NCI-H1417 treated with DMSO at 0.1 percent for 48 hours (cell line): ENCODE measurements at regions not wholly inside any gene's neighbourhood (a gene's known extent, or its start where the extent isn't known, plus 50 kb on each side); places are given as distances from the start of the nearest gene placed in this dataset.
"Not testable (repeated sequence)": the region's sequence is repeated elsewhere in the genome, so short reads cannot be mapped to it uniquely, and the experiment has no call there.

Experiments
- DNase-seq: peaks from one replicate; lab custom pipeline; 2025; lab: John Stamatoyannopoulos, UW

DNA sequence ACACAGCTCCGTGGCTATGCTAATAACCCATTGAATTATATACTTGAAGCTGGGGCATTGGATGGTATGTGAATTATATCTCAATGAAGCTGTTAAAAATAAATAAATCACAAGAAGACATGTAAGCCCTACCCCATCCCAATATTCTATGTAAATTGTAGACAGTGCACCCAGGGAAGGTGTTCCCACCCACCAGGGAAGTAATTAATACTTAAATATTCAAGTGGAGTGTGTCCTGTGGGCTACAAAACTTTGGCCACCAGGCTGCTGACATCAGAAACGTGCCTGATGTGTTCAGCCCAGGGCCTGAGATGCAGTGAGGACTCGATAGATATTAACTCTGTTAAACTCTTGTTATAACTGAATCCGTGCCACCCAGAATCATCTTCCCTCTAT, 240.4 kb upstream of the RREB1 start:
- no peak for DNase-seq

DNA sequence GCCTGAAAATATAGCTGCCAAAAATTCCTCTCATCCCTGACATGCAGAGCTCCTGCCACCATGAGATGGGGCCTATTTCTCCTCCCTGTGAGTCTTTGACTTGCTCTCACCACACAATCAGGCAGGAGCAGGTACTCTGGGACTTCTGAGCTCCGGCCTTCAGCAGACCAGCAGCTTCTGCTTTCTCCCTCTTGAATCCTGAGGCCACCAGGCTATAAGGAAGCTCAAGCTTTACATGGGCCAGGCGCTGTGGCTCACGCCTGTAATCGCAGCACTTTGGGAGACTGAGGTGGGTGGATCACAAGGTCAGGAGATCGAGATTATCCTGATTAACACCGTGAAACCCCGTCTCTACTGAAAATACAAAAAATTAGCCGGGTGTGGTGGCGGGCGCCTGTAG, 238.7 kb upstream of the RREB1 start:
- DNase-seq, result no peak

DNA sequence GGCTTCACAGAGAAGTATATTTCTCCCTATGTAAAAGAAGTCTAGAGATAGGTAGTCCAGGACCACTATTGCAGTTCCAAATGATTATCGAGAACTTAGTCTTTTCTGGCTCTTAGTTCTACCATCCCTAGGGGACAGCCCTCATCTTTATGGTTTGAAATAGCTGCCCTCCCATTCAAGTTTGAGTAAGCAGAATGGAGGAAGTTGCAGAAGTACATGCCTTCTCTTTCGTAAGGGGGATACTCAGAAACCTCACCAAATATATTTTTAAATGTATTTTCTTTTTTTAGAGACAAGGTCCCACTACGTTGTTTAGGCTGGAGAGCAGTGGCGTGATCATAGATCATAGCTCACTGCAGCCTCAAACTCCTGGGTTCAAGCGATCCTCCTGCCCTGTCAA, 236.8 kb upstream of the RREB1 start:
- DNase-seq, result no peak

DNA sequence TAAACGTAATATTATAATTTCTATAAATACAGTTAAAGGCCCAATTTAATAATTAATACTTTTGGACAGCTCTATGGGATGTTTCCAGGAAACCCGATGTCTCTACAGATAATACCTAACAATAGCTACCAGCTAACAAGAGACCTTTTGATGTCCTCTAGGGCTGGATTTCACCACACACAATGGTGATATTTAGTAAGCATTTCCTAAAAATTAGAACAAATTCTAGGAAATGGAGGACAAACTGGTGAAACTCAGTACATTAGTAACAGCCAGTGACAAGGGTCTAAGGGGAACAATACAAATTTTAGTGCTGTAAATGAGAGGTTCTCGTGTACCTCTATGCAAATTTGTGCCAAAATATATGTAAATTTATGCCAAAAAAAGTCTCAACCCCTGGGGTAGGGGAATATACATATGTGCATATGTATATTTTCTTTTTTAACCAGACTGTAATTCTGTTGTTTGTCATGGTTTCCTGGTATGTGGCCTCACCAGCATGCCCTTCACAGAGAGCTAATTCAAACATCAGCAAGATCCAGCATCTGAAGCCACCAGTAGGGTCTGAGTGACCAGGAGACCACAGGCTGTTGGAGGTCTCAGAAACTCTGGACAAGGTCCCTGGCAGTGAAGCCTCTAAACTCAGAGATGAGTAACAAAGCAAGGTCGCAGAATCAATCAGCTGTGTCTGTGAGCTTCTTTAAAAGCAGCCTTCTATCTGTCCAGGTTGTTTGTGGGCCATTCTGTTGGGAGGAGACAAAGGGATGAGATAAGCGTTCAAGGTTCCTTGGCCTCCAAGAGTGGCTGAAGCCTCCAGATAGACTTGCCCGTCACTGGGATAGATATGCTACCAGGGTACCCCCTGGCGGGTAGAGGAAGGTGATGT, 235.1 kb upstream of the RREB1 start:
- no peak for DNase-seq

DNA sequence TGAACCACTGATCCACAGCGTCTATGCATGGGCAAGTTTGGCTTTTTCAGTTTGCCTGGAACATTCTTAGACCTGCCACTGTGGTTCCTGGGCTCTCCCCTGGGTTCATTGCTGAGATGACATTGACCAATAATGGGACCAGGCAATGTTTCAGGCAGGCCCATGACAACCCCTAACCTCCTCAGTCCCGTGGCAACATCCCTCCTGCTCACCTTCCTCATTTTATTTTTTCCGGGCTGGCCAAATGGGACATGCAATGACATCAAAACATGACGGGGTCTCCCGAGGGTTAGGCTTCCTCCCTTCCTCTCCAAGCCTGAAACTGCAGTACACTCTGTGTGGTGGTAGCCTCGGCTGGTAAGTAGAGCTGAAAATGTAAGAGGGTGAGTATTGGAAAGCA, 234.0 kb upstream of the RREB1 start:
- DNase-seq, result no peak

DNA sequence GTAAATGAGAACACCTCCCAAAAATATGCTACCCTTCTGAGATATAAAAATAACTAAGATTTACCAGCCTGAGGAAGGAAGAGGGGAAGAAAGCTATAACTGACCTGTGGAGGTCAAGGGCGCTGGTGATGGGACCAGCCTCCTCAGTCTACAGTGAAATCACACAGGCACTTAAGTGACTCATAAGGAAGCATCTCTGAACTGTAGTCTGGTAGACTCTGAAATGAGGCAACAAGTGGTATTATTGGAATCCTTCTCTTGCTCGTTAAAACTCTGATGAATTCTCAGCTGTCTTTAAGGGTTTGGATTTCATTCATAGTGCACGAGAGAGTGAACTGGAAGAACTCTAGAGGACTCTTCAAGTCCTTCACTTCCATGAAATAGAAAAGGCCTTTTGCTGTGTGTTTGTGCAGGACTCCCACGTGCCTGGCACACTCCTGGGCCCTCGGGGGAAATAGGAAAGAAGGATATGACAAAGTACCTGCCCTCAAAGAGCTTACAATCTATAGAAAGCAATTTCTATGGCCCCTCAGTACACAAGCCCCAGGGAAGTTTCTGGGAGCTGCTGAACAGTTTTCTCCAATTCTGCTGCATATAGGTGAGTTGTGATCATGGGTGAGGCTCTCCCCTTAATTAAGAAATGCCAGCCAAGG, 231.8 kb upstream of the RREB1 start:
- DNase-seq, result no peak

DNA sequence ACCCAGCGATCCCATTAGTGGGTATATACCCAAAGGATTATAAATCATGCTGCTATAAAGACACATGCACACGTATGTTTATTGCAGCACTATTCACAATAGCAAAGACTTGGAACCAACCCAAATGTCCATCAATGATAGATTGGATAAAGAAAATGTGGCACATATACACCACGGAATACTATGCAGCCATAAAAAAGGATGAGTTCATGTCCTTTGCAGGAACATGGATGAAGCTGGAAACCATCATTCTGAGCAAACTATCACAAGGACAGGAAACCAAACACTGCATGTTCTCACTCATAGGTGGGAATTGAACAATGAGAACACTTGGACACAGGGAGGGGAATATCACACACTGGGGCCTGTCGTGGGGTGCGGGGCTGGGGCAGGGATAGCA, 230.0 kb upstream of the RREB1 start:
- not testable (repeated sequence) for DNase-seq

DNA sequence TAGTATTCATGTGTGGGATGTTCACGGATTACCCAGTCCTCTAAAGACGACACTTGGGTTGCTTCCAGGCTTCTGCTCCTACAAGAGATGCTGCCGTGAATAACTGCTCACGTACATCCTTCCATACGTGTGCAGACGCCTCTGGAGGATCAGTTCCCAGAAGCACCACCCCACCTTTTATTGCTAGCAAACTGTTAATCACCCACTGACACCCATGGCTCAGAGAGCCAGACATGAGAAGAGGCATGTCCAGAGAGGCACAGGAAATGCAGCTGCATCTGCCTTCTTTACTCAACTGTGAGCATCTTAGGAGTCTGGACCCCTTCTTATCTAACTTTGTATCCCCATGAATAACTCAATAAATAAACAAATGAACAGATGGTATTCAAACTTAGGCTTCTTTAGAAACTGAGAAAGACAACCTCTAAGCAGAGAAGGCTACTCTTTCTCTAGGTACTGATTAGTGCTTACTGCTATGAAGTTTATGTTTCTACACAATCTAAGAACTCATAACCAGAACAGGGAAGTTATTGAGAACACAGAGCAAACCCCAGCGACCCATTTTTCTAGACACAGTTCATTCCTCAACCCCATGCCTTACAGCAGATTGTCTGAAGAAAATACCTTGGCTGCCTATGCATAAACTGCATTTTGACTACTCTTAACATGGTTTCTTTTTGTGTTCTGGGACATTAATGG, 228.7 kb upstream of the RREB1 start:
- no peak for DNase-seq

DNA sequence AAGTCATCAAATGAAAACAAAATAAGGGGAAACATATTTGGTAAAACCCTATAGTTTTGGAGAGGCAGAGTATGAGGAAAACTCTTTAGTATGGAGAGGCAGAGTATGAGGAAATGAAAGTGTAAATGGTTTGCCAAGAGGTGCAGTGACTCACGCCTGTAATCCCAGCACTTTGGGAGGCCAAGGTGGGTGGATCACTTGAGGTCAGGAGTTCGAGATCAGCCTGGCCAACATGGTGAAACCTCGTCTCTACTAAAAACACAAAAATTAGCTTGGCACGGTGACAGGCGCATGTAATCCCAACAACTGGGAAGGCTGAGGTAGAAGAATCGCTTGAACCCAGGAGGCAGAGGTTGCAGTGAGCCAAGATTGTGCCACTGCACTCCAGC, 228.2 kb upstream of the RREB1 start:
- not testable (repeated sequence) for DNase-seq

DNA sequence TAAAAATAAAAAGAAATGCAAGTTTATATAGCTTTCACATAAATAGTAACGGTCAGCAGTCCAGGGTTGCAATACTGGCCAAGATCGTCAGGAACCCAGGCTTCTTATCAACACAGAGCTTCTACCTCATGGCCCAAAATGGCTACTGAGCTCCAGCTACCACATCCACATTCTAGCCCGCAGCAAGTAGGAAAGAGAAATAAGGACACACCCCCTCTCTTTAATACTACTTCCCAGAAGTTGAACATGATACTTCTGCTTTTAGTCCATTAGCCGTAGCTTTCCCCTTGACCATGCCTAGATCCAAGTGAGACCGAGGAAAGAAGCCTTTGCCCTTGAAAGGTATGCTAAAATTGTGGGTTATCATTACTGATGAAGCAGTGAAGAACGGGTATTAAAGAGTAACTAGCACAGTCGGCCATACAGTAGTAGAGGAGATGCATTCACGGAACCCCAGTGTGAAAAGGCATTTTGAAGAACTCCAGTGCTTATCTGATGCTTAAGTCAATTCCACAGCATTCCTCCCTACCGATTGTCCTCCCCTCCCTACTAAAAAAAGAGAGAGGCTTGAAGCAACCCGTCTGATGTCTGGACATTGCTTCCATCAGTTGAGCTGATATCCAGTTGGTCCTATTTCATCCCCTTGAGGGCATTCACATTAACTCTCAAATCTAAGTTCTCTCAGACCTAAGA, 226.9 kb upstream of the RREB1 start:
- DNase-seq, result no peak

DNA sequence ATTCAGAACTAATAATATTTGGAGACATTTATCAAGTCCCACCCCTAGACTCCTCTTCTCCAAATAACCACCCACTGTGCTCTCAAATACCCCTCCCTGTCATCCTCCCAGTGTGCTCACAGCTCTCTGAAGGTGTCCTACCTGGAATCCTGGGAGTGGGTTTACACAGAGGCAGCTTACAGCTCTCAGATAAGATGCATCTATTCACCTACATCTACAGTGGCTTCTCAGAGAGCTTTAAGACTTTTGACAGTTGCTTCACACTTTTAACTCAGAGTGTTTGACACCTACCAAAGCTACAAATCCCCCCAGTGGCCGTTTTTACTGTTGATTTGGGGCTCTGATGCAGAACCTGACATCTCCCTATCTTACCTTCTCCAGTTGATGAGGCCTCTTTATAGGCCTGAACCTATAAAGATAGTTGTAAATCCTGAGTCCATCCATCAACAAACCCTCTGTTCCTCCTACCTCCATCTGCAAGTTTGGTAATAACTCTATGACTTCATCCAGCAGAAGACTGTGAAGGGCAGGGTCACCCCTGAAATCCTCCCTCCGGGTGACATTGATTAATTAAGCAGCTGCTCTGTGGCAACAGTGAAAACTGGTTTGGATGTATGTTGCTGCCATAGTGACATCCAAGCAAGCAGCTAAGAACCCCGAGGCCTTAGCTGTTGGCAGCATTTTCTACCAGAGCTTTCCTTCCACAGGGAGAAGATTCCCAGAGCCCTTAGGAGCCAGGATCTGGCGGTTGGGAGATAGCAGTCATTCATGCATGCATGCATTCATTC, 226.1 kb upstream of the RREB1 start:
- no peak for DNase-seq

DNA sequence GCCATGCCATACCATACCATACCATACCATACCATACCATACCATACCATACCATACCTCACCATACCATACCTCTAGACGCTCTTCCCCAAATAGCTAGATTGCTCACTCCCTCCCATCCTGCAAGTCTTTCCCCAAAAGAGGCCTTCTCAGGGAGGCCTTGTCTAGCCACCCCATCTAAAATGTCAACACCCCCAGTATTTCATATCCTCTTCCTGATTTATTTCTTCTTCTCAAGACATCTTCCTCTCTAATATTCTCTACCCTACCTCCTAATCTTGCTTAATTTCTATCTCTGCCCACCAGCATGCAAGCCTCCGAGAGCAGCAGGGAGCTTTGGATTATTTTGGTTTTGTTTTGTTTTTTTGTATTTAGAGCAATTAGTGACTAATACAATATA, 225.2 kb upstream of the RREB1 start:
- DNase-seq, result no peak

DNA sequence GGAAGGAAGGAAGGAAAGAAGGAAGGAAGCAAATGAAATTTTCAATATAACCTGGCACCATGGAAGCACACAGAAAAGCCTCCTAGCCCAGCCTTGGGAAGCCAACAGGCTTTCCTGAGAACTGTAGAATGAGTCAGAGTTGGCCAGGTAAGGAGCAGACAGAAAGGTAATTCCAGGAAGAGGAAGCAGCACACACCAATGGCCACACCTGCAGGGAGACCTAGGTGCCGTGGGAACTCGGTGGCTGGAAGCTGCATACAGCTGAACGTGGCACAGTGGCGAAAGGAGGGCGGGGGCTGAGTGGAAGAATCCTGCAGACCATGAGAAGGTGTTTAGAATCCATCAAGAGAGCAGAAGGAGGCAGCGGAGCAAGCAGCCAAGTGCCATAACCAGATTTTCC, 224.8 kb upstream of the RREB1 start:
- no peak for DNase-seq

DNA sequence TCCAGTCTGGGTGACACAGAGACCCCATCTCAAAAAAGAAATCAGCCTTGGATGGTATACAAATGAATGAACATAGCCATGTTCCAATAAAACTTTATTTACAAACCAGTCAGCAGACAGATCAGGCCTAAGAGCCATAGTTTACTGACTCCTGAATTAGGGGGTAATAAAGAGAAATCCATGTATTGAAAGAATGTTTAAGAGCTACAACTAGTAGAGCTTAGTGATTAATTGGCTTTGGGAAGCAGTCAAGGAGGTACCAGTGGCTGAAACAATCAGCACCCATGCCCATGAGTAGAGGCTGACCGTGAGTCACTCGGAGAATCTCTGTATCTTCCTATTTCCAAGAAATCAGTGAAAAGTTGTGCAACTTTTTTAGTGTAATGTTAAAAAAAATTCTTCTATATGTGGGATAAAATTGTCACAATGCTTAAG, 223.6 kb upstream of the RREB1 start:
- no peak for DNase-seq

DNA sequence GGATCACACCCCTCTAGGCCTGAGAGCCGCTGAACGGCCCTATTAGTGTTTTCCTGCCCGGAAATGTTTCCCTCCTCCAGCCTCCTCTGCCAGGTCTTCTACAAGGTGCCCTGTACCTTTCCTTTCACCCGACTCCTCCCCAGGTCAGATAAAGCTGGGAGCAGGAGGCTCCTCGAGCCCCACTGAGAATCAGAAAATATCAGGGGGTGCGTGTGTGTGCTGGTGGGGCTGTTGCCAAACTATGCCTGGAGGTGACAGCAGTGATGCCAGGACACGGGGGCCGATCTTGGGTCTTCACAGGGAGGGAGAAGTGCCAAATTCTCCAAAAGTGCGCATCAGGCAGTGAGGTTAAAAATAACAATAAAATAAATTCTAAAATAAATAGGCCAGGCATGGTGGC, 222.8 kb upstream of the RREB1 start:
- no peak for DNase-seq

DNA sequence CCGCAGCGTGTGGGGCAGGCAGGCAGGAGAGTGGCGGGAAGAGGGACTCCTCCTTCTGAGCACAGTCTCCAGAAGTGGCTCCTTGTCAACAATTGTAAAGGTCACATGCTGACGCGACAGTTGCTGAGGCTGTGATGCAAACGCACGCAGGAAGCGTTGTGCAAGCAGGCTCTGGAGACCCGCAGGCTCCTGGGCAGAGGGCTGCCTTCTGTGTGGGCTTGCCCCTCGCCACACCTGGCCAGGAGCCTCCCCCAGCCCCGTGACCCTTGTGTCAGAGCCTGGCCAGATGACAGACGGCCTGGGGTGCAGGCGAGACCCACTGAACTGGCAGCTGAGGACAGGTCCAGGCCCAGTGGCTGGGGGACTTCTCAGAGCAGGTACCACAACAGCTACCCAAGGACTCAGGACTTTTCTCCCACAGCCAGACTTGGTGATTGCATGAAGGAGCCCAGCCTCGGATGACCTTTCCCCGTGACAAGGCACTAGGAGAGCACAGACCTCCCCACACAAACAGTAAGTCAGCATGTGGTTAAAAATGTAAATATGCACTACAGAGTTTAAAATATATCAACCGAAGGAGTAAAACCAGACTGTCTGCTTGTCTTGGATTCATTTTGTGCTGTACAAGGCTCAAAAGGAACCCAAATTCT, 222.1 kb upstream of the RREB1 start:
- DNase-seq, result no peak

DNA sequence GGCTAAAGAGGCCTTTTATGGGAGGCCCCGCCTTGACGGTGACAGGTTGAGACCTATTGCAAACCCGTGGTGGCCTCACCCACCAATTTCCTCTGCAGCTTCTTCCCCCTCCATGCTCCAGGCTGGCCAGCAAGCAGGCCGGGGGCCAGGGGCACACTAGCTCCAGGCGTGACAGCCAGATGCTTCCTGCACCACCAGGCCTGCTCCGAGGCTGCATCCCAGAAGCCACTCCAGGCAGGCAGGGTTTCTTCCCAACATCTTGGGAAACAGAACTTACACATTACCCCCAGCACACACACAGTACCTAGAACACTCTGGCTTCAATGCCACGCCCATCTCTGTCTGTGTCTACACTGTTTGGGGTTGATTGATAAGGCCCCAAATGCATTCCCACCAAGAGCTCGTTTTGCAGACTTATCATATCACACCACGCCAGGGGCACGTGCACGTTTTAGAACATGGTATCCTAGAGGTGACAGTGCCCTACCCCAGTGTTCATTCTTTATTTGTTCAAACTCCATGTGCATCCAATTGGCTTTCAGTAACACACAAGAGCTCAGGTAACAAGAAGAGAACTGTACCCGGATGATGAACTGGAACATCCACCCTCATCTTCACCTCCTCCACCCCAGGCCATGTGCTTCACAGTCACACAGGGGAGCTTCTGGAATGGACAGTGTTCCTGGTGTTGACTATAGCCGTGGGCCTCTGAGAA, 221.4 kb upstream of the RREB1 start:
- no peak for DNase-seq

DNA sequence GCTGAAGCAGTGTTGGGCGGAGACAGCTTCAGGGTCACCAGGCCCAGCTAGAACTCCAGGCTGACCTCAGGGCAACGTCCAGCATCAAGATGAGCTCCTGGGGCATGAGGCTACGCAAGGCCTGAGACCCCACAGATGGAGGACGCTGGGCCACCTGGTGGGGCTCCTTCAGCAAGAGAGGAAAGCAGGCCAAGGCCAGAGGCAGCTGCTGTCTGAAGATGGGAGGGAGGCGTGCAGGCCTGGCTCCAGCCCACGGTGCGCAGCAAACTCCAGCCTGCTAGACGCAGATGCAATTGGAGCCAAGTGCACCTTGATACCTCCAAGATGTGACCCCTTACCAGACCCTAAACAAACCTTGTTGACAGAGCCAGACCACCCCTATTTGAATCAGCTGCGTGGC, 220.9 kb upstream of the RREB1 start:
- no peak for DNase-seq

DNA sequence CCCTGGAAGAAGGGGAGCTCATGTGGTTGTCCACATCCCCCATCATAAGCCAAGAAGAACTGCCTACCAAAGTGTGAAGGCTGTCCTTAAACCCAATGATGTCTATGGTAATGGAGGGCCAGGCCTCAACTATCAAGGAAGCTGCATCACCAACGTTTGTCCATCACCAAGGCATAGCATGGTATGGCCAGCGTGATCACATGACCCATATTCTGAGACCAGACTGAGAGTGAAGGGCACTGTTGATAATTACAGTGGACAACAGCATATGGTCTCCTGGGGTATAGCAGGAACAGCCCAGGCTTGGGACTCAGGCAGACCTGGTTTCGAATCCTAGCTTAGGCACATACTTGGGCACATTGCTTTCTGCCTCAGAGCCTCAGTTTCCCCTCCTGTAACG, 218.2 kb upstream of the RREB1 start:
- DNase-seq, result no peak

DNA sequence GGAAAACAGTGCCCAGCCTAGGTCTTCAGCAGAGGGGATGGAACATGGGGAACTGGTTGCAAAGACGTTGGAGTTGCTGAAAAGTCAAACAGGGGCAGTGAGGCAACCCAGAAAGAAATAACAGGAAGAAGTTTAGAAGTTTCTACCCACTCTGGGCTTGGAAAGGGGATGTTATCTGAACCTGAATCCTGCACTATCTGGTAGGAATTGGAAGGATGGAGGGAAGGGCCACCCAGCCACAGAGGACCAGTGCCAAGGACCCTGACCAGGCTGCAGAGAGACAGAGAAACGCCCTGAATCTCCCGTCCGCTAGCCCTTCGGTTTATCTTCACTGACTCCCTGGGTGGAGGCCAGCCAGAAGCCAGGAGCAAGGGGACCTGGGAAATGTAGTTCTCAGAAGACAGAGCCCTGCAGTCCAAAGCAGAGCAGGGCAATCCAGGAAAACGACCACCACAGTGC, 217.3 kb upstream of the RREB1 start:
- DNase-seq, result no peak
